Suppressor macrophage treated with lipopolysaccharide for 1 hour (primary cell): ENCODE measurements at regions not wholly inside any gene's neighbourhood (a gene's known extent, or its start where the extent isn't known, plus 50 kb on each side); places are given as distances from the start of the nearest gene placed in this dataset.
"Not testable (repeated sequence)": the region's sequence is repeated elsewhere in the genome, so short reads cannot be mapped to it uniquely, and the experiment has no call there.

ENCODE experiments used
- DNase-seq, 3 donors: peaks; one replicate each; pipeline ENCODE4 v3.0.0-alpha.2; 2020 to 2022

GRCh38 chr2:241959751-241960269, 90.3 kb downstream of the RTP5 start:
- peak in 1 of 3 donors; percentile 16 for DNase-seq

DNA sequence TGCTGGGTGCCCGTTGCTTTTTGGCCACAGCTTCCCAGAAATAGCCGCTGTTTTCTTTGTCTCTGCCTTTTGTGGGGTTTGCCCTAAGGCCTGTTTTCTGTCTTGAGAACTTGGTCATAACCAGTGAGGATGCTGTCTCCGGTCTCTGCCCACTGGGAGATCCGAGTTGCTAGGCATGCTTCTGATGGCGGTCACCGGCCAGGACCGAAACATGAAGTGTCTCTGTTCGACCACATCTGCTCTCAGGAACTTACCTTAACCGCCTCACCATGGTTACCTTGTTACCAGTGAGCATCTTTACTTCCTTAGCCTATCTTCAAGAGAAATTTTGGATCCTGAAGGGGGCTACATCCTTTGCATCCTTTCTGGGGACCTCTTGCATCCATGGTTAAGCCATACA, 91.9 kb downstream of the RTP5 start:
- no peak for DNase-seq

GRCh38 chr2:241964133-241964532, 94.6 kb downstream of the RTP5 start:
- no peak for DNase-seq

- DNase-seq: peak; percentile 92 to 96 (median 95)
These were observed 96.4 kb downstream of the RTP5 start for GRCh38 chr2:241965931-241966412.

DNA sequence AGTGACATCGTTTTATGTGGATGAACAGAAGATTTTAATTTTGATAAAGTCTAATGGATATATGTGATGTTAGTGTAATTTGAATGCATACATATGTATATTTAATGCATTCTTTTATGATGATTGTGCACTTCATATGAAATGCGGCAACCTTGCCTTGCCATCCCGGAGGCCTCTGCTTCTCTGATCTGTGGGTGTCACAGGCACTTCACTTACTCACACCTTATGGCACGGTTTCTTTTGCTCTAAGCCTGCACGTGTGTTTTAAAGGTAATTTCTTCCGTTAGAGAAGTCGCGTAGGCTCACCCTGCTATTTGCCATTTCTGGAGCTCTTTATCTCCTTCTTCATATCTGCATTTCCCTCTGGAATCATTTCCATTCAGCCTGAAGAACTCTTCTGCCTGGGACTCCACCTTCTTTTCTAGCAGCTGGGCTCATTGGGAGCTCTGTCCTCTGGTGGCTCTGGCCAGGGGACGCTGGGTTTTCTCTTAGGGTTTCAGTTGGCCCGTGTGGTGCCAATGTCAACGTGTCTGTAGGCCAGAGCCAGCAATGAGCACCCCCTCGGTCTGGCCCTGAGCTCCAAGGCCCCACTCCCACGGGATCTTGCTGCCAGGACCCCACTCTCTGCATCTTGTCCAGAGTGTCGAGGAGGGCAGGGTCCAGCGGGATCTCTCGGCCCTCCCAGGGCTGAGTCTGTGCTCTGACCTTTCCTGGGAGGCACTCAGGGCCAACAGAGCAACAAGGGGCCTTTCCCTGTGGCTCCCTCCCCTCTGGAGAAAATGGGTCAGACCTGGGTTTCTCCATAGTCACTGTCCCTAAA, 97.3 kb downstream of the RTP5 start:
- no peak for DNase-seq

GRCh38 chr2:241967467-241968144, 98.1 kb downstream of the RTP5 start:
- no peak for DNase-seq

DNA sequence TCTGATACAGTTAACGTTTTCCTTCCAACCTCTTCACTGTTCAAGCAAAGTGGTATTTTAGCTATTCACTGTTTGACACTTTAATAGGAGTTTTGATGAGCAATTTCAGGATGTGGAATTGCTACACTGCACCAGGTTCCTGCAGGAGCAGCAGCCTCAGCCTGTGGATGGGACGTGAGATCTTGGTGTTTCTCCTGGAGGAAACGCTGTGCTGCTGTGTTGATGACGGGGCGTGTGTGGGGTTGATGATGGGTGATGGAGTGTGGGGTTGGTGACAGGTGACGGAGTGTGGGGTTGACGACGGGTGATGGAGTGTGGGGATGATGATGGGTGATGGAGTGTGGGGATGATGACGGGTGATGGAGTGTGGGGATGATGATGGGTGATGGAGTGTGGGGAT, 98.9 kb downstream of the RTP5 start:
- DNase-seq: no peak

- not testable (repeated sequence) for DNase-seq
These were observed 99.7 kb downstream of the RTP5 start for GRCh38 chr2:241969182-241969581.

DNA sequence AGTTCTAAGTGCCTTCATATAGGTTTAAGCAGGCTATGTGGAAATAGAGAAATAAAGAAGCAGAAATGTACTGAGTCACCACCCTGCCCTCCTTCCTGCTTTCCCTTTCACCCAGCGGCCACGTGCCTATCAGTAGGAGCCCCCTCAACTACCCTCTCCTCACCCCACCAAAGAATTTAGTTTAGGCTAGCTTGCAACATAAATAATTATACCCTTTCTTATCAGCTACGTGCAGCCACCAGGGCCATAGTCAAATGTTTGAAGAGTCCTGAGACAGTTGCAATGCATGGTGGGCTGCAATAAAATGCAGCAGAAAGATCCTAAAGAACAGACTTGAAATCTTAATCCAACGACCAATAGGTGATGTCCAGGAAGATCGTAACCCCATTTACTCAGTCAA, 101.2 kb downstream of the RTP5 start:
- DNase-seq: peak; percentile 22 to 27 (median 24)

GRCh38 chr2:241974096-241974495, 104.6 kb downstream of the RTP5 start:
- DNase-seq: no peak

DNA sequence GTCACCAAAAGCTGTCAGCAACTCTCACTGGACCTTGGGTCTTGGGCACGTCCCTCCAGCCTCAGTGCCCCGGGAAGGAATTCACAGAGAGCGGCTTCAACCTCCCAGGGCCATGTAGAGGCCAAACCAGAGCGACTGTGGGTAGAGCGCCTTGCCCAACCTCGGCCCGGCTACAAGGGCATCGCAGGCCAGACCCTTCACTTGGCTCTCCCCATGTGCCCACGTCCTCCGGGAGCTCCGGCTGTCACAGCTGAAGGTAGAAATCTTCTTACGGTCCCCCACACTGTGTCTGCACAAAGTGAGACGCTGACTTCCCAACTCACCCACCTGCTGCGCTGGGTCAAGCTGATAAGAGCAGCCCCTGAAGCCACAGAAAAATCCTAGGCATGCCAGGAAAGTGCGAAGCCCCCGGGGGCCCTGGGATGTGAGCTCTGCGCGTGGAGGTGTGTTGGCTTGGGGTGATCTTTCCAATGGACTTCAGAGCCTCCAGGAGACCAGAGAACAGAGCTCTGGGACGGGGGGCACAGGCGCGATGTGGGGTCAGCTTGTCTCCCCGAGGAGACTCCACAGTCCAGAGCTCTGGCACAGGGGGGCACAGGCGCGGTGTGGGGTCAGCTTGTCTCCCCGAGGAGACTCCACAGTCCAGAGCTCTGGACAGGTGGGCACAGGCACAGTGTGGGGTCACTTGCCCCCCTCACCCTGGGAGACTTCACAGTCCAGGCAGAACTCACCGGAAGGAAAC, 105.5 kb downstream of the RTP5 start:
- DNase-seq: no peak

DNA sequence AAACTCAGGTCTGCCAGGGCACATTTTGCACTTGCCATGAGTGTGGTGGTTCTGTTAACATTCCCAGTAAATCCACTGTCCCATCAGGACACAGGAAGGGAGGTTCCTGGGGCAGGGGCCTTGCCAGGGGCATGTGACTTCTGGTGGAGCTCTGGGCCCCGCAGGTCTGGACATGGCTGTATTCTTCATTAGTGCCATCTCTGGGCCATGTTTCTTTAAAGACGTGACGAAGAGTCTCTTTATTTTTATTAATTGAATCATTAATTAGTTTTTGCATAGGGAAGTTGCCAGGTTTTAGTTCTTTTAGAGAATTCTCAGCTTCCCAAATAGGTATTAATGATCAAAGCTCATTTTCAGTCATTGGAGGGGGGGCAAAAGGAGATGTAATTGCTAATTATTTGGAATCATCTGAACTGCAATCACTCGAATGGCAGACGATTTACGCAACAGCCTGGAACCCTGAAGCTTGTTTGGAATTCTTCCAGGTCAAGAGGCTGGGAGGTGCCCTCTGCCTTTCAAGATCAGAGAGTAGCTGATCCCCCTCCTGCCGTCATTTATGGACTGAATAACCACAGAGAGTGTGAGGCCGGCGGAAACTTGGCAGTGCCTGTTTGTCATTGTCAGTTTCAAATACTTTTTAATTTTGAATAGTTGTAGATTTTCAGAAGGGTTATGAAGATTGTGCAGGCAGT, 106.2 kb downstream of the RTP5 start:
- DNase-seq: no peak

- no peak for DNase-seq
These were observed 106.8 kb downstream of the RTP5 start for GRCh38 chr2:241976296-241976695.

GRCh38 chr2:241977557-241978300, 108.2 kb downstream of the RTP5 start:
- no peak for DNase-seq

- no peak for DNase-seq
These were observed 109.1 kb downstream of the RTP5 start for GRCh38 chr2:241978670-241979069.

DNA sequence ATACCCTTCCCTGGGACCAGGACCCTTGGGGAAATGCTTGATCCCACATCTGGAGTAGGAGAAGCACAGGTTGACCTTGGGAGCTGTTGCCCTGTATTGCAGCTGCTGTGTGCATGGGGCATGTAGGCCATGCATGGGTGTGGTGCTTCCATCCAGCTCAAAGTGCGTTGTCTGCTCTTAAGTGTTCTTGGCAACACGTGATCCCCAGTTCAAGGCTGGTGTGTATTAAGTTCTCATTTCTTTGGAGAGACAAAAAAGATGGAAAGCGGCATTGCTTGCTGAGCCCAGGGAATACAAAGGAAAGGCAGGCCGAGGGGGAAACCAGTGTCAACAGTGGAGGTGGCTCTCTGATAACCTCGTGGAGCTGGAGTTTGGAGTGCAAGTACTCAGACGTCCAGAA, 110.7 kb downstream of the RTP5 start:
- no peak for DNase-seq

DNA sequence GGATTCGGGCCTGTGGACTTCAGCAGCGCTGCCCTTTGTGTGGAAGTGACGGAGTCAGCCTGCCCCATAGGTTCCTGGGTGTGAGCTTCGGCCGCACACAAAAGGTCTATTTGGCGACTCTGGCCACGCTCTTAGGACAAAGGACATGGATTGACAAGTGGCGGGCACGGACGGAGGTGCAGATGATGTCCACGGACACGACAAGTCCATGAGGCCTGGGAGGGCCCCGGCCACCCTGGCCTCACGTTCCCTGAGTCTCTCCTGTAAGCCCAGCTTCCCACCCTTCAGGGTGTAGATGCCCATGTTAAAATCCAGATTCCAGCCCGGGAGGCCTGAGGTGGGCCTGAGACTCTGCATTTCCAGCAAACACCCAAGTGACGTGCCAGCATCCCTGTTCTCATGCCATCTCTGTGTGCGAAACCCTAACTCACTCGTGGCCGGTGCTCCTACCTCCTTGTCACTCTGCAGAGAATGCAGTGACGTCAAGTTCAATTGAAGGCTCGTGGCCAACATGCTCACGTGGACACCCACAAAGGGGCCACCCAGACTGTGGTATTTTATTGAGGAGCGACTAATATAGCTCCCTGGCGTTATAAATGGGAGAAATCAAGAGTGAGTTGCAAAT, 111.7 kb downstream of the RTP5 start:
- no peak for DNase-seq

DNA sequence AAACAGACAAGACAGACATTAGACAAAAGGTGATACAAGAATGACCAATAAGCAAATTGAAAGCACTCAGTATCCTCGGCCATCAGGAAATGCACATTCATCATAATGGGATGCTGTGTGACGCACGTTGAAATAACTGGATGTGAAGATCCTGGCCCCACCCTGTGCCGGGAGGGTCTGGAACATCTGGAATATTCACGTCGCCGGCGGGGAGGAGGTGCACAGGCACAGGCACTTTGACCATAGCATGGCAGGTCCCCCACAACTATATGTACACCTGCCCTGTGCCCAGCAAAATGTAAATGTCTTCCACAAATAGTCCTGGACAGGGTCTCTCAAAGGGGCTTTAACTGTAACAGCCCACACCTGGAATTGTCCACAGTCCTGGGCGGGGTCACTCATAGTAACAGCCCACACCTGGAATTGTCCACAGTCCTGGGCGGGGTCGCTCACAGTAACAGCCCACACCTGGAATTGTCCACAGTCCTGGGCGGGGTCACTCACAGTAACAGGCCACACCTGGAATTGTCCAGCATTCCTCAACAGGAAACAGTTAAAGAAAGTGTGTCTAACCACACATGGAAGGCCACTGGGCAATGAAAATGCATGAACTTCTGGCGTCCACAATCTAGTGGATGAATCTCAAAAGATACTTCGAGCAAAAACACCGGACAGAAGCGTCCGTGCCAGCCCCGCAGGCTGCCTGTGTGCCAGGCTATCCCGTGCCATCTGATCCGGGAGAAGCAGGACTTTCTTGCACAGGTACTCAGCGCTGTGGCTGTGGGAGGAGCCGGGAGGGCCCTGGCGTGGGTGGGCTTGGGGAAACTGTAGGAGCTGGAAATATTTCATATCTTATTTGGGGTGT, 113.4 kb downstream of the RTP5 start:
- DNase-seq: no peak

DNA sequence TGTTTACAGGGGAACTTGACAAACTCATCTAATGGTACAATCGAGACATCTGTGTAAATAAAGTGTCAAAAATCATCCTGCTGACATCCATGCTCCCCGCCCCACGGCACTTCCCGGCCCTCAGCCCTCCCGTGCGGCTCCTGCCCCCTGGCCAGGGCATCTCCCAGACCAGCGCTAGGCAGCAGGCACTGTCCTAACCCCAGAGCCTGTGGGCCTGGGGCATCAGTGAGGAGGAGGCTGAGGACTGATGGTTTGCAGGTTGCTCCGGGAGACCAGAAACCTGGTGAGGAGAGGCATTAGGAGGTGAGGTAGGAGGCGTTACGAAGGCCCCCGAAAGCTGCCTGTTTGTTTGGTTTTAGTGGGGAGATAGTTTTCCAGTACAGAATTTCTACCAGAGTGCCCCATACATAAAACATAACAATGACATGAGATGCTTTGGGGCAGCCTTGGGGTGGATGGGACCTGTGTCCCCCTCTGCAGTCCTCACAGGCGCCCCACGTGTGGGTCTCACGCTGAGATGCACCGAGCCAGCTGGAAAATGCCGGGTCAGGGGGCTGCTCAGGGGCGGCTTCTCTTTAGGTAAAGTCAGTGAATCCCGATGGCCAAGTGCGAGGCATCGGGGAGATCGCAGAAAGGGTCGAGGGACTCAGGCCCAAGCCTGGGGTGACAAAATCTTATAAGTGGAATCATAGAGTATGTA, 114.2 kb downstream of the RTP5 start:
- DNase-seq: no peak

DNA sequence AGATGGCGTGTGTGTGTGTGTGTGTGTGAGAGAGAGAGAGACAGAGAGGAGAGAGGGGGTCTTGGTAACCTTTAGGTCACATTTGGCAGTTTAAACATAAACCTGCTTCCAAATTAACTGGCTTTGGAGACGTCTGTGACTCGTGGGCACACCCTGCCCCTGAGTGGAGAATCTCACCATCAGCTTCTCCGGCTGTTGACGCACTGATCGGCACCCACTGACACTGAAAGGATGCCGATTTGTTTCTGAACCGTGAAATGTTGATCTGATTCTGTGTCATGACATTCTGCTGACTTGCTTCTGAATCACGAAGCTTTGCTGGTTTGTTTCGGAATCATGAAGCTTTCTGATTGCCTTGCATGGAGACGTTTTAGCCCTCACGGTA, 114.7 kb downstream of the RTP5 start:
- DNase-seq: no peak
